Thyroid gland (tissue), 4 donors: ENCODE measurements at regions not wholly inside any gene's neighbourhood (a gene's known extent, or its start where the extent isn't known, plus 50 kb on each side); places are given as distances from the start of the nearest gene placed in this dataset.

Experiments used
- CTCF ChIP-seq, 6 experiments: fragments of 200-600 bp in 3 of 6; fragments of 450-650 bp in 3 of 6; sonication (generic) in 3 of 6; IDR thresholded peaks; one replicate each; pipeline ENCODE4 v1.5.1; 2016 to 2019; ENCODE audit warnings: antibody characterized with exemption in 6 of 6, mild to moderate bottlenecking in 2 of 6, inconsistent platforms in 1 of 6, moderate library complexity in 1 of 6
- POLR2A ChIP-seq, 2 donors: fragments of 450-650 bp; IDR thresholded peaks; one replicate each; pipeline ENCODE4 v1.6.1; 2017; ENCODE audit warnings: antibody characterized with exemption in 2 of 2, mild to moderate bottlenecking in 2 of 2, moderate library complexity in 1 of 2

DNA sequence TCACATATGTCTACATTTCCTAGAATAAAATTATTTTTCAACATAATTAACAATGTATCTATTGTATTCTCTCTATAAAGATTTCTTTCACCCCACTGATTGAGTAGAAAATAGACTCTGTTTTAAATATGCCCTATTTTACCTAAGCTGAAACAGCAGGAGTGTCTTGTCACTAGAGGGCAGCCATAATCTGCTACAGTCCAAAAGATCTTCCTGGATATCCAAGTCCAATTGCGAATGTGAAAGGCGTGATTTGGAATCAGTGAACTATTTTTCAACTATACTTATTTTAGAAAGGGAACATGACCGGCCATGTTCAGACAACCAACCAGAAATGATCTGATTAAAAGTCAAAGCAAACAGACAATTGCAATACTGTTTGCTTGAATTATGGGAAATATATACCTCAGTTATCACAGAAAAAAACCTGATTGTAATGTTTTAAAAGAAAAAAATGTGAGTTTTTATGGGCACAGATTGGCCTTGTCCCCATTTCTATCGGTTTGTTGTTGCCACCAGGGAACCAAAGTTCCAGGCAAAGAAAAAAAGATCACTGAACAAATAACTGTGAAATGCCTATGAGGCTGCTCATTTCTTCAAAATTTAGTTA lies 1211.0 kb upstream of the ADGRL4 start:
- TF ChIP-seq CTCF (IDR thresholded peaks at IDR 0.05) (peak in 1 of 6 experiments; percentile 41), POLR2A (IDR thresholded peaks at IDR 0.05) (no peak)
